ENCODE measurements at regions not wholly inside any gene's neighbourhood (a gene's known extent, or its start where the extent isn't known, plus 50 kb on each side); places are given as distances from the start of the nearest gene placed in this dataset.

GRCh38 chr4:66212489-66212888, 542.2 kb upstream of the EPHA5 start:
- no peak overlapping the region for H3K4me3 ChIP-seq
- no peaks in the 10 kb centered on the region for H3K36me3 ChIP-seq
- no peaks in the 10 kb centered on the region for H3K27me3 ChIP-seq
- TF ChIP-seq CTCF (IDR thresholded peaks at IDR 0.05) = no peak
- DNase-seq = no peak
- ATAC-seq = no peak
- intact Hi-C loops (cut with DNase I) = no loop called here
- peaks cover 0 to 45% (median 10%) of the 10 kb centered on the region in 11 donors for H3K9me3 ChIP-seq
- no peak overlapping the region for H3K27ac ChIP-seq
- H3K4me1 ChIP-seq = no peaks in the 10 kb centered on the region
- WGBS, 2 donors = 89 to 91% methylated on average over 5 of the region's 5 CpGs

GRCh38 chr4:66204534-66205247, 534.4 kb upstream of the EPHA5 start:
- intact Hi-C loops (cut with DNase I) = no loop called here
- H3K4me1 ChIP-seq = no peaks in the 10 kb centered on the region
- no peak overlapping the region for H3K4me3 ChIP-seq
- H3K9me3 ChIP-seq = peaks cover 0 to 48% (median 9%) of the 10 kb centered on the region in 11 donors
- DNase-seq = no peak
- H3K36me3 ChIP-seq = no peaks in the 10 kb centered on the region
- H3K27me3 ChIP-seq = no peaks in the 10 kb centered on the region
- H3K27ac ChIP-seq = no peak overlapping the region
- no peak for ATAC-seq
- 44 to 54% methylated on average over 3 of the region's 3 CpGs for WGBS, 2 donors
- no peak for TF ChIP-seq CTCF (IDR thresholded peaks at IDR 0.05)

GRCh38 chr4:66202870-66203269, 532.6 kb upstream of the EPHA5 start:
- WGBS, 2 donors = 82 to 84% methylated on average over 4 of the region's 4 CpGs
- H3K9me3 ChIP-seq = peaks cover 0 to 30% (median under 1%) of the 10 kb centered on the region in 11 donors
- no peak for TF ChIP-seq CTCF (IDR thresholded peaks at IDR 0.05)
- H3K36me3 ChIP-seq = no peaks in the 10 kb centered on the region
- intact Hi-C loops (cut with DNase I) = no loop called here
- no peak for ATAC-seq
- H3K27ac ChIP-seq = no peak overlapping the region
- no peak for DNase-seq
- H3K4me1 ChIP-seq = no peaks in the 10 kb centered on the region
- H3K27me3 ChIP-seq = no peaks in the 10 kb centered on the region
- H3K4me3 ChIP-seq = no peak overlapping the region

GRCh38 chr4:66197451-66197850, 527.2 kb upstream of the EPHA5 start:
- intact Hi-C loops (cut with DNase I) = no loop called here
- no peaks in the 10 kb centered on the region for H3K27me3 ChIP-seq
- 6 to 9% methylated on average over 1 of the region's 1 CpG for WGBS, 2 donors
- DNase-seq (no peak), ATAC-seq (no peak)
- no peak overlapping the region for H3K4me3 ChIP-seq
- H3K4me1 ChIP-seq = no peaks in the 10 kb centered on the region
- H3K36me3 ChIP-seq = no peaks in the 10 kb centered on the region
- H3K27ac ChIP-seq = no peak overlapping the region
- H3K9me3 ChIP-seq = no peaks in the 10 kb centered on the region
- TF ChIP-seq CTCF (IDR thresholded peaks at IDR 0.05) = no peak

All from heart right ventricle (tissue), 16 donors.